ENCODE measurements at regions not wholly inside any gene's neighbourhood (a gene's known extent, or its start where the extent isn't known, plus 50 kb on each side); places are given as distances from the start of the nearest gene placed in this dataset.
"Not testable (repeated sequence)": the region's sequence is repeated elsewhere in the genome, so short reads cannot be mapped to it uniquely, and the experiment has no call there.

GRCh38 chr4:101415962-101416361 is 68.6 kb upstream of the PPP3CA start:
- H3K4me3 ChIP-seq (ENCODE audit: low read depth, low read length) = no peak overlapping the region
- CTCF ChIA-PET = no interaction called here

GRCh38 chr4:101414496-101414895 is 67.2 kb upstream of the PPP3CA start:
- no peak for DNase-seq (ENCODE audit: low read depth, low spot score)
- ChIA-PET CTCF (no interaction called here), POLR2A (no interaction called here)
- Histone ChIP-seq H3K27me3 (ENCODE audit: control insufficient read depth, insufficient read depth, low read length) (no peaks in the 10 kb centered on the region), H3K9me3 (ENCODE audit: control insufficient read depth, insufficient read depth, low read length) (peaks cover 8% of the 10 kb centered on the region), H3K4me3 (ENCODE audit: low read depth, low read length) (no peak overlapping the region), H3K27ac (ENCODE audit: low read depth, low read length) (no peak overlapping the region)
- TF ChIP-seq CTCF (IDR thresholded peaks at IDR 0.05; ENCODE audit: low read depth, low read length) = no peak

More at GRCh38 chr4:101415962-101416361, 68.6 kb upstream of the PPP3CA start:
- no peak for TF ChIP-seq CTCF (IDR thresholded peaks at IDR 0.05; ENCODE audit: low read depth, low read length)
- POLR2A ChIA-PET = no interaction called here
- H3K27me3 ChIP-seq (ENCODE audit: control insufficient read depth, insufficient read depth, low read length) = no peaks in the 10 kb centered on the region
- H3K9me3 ChIP-seq (ENCODE audit: control insufficient read depth, insufficient read depth, low read length) = peaks cover 8% of the 10 kb centered on the region
- no peak for DNase-seq (ENCODE audit: low read depth, low spot score)
- H3K27ac ChIP-seq (ENCODE audit: low read depth, low read length) = no peak overlapping the region

GRCh38 chr4:101411926-101412325 is 64.6 kb upstream of the PPP3CA start:
- no peak for TF ChIP-seq CTCF (IDR thresholded peaks at IDR 0.05; ENCODE audit: low read depth, low read length)
- ChIA-PET CTCF (no interaction called here), POLR2A (no interaction called here)
- no peak for DNase-seq (ENCODE audit: low read depth, low spot score)
- H3K27ac ChIP-seq (ENCODE audit: low read depth, low read length) = no peak overlapping the region
- peaks cover 5% of the 10 kb centered on the region for H3K9me3 ChIP-seq (ENCODE audit: control insufficient read depth, insufficient read depth, low read length)
- H3K27me3 ChIP-seq (ENCODE audit: control insufficient read depth, insufficient read depth, low read length) = no peaks in the 10 kb centered on the region
- H3K4me3 ChIP-seq (ENCODE audit: low read depth, low read length) = no peak overlapping the region

- POLR2A ChIA-PET; H3K27me3 ChIP-seq (ENCODE audit: control insufficient read depth, insufficient read depth, low read length); H3K27ac ChIP-seq (ENCODE audit: low read depth, low read length); CTCF ChIA-PET; H3K4me3 ChIP-seq (ENCODE audit: low read depth, low read length); DNase-seq (ENCODE audit: low read depth, low spot score); H3K9me3 ChIP-seq (ENCODE audit: control insufficient read depth, insufficient read depth, low read length): not testable (repeated sequence)
These were observed 64.1 kb upstream of the PPP3CA start for GRCh38 chr4:101411281-101411910.

- ChIA-PET CTCF (no interaction called here), POLR2A (no interaction called here)
- Histone ChIP-seq H3K4me3 (ENCODE audit: low read depth, low read length) (no peak overlapping the region), H3K9me3 (ENCODE audit: control insufficient read depth, insufficient read depth, low read length) (no peaks in the 10 kb centered on the region), H3K27ac (ENCODE audit: low read depth, low read length) (no peak overlapping the region), H3K27me3 (ENCODE audit: control insufficient read depth, insufficient read depth, low read length) (no peaks in the 10 kb centered on the region)
- no peak for DNase-seq (ENCODE audit: low read depth, low spot score)
- no peak for TF ChIP-seq CTCF (IDR thresholded peaks at IDR 0.05; ENCODE audit: low read depth, low read length)
These were observed 52.8 kb upstream of the PPP3CA start for GRCh38 chr4:101400096-101400495.
